DMS153 treated with DMSO at 0.1 percent for 48 hours (cell line): ENCODE measurements at regions not wholly inside any gene's neighbourhood (a gene's known extent, or its start where the extent isn't known, plus 50 kb on each side); places are given as distances from the start of the nearest gene placed in this dataset.
A peak's percentile ranks its signal among the peaks of the same experiment; 100 is the strongest.
"Not testable (repeated sequence)": the region's sequence is repeated elsewhere in the genome, so short reads cannot be mapped to it uniquely, and the experiment has no call there.

ENCODE experiments used
- DNase-seq: peaks from one replicate; lab custom pipeline; 2025; ENCODE audit not compliant: unreplicated experiment; lab: John Stamatoyannopoulos, UW

DNA sequence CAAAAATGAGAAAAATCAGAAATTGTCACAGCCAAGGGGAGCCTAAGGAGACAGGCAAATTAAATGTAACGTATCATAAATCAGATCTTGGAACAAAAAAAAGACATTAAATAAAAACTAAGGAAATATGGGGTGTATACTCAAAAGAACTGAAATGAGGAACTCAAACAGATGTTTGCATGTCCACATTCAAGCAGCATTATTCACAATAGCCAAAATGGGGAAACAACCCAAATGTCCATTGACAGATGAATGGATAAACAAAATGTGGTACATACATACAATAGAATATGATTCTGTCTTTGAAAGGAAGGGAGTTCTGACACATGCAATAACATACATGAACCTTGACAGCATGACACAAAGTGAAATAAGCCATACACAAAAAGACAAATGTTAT is 155.8 kb upstream of the KLF7 start:
- no peak for DNase-seq

- no peak for DNase-seq
These were observed 158.3 kb upstream of the KLF7 start for GRCh38 chr2:207324001-207324400.

DNA sequence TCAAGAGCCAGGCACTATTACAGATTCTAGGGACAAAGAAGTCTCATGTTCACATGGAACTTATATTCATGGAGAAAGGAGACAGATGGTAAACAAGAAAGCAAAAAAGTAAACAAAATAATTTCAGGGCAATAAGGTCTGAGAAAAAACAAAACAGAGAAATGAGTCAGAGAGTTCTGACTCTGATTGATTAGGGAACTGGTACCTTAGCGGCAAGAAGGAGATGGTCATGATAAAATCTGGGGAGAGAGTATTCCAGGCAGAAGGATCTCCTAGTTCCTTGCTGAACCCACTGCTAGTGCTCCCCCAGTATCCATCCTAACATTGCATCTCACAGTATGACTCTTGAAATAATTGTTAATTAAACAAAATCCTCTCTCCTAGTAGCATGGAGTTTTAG is 161.8 kb upstream of the KLF7 start:
- no peak for DNase-seq

DNA sequence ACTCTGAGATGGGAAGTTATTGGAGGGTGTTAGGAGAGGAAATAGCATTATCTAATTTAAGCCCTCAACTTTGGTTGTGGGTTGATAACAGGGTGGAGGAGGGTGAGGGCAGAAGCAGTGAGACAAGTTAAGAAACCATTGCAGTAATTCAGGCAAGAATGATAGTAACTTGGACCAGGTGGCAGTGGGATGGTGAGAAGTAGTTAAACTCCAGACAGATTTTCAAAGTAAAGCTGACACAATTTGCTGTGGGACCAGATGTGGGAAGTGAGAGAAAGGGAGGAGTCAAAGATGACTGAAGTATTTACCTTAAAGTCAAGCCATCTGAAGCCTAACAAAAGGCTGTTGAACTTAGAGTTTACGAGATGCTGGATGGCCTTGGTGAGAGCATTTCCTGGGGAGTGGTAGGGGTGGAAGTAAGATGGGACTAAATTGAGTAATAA is 163.2 kb upstream of the KLF7 start:
- no peak for DNase-seq

- peak; percentile 42 for DNase-seq
These were observed 165.2 kb upstream of the KLF7 start for GRCh38 chr2:207330912-207331311.

GRCh38 chr2:207331674-207332073 is 165.9 kb upstream of the KLF7 start:
- no peak for DNase-seq

GRCh38 chr2:207332480-207333212 is 166.9 kb upstream of the KLF7 start:
- no peak for DNase-seq

- no peak for DNase-seq
These were observed 168.0 kb upstream of the KLF7 start for GRCh38 chr2:207333599-207334300.

- DNase-seq: no peak
These were observed 168.5 kb upstream of the KLF7 start for GRCh38 chr2:207334301-207334623.

- peak; percentile 55 for DNase-seq
These were observed 169.1 kb upstream of the KLF7 start for GRCh38 chr2:207334624-207335371.

DNA sequence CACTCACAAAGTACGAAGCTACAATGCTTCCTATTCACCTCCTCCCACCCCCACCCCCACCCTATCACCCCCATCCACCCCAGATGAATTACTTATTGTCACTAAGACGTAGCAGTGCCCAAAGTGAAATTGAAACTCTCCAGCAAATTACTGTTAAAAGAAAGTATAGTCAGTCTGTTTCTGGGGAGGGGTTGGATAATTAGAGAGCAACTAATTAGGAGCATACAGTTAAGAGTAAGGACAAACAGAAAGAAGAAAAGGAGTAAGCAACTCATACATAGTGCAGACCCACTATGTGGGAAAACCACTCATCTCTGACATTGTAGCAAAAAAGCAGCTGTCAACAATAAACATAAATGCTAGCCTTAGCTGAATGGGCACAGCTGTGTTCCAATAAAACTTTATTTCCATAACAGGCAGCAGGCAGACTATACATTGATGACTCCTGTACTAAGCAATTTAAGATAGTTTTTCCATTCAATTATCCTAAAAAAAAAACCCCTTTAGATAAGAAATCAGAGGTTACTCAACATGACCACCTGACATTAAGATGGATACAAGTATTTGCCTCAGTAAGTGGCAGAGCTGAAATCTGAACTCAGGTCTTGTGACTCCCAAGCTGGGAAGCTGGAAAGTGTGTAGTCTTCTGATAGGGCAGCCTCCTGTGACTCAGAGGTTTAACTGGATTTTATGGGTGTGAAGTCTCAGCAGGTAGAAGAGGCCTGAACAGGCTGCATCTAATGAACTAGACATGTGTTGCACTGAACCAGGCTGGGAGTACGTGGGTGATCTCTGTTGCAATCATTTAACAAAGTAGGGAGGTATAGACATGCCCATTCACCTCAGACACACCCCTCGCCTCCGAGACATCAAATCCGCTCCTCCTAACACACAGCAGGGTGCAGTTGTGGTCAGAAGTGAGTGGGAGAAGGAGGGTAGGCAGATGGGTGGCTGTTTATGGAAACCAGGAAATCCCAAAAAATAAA is 171.8 kb upstream of the KLF7 start:
- no peak for DNase-seq

GRCh38 chr2:207338220-207338607 is 172.5 kb upstream of the KLF7 start:
- no peak for DNase-seq

DNA sequence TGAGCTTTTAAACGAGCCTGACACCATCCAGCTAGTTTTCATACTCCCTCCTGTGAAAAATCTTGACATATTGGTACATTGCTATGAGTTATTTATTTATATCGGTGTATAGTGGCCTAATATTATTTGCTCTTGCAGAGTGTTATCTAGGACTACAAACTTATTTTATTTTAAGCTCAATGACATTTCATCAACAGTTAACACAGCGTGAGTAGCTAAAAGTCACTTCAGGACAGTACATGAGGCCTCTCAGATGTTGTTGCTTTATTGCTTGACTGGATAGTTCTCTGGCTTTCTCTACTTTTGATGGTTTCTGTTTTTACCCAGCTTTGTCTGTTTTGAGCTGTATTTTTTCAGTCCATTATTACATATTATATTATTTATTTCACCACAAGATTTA is 172.9 kb upstream of the KLF7 start:
- DNase-seq: no peak

DNA sequence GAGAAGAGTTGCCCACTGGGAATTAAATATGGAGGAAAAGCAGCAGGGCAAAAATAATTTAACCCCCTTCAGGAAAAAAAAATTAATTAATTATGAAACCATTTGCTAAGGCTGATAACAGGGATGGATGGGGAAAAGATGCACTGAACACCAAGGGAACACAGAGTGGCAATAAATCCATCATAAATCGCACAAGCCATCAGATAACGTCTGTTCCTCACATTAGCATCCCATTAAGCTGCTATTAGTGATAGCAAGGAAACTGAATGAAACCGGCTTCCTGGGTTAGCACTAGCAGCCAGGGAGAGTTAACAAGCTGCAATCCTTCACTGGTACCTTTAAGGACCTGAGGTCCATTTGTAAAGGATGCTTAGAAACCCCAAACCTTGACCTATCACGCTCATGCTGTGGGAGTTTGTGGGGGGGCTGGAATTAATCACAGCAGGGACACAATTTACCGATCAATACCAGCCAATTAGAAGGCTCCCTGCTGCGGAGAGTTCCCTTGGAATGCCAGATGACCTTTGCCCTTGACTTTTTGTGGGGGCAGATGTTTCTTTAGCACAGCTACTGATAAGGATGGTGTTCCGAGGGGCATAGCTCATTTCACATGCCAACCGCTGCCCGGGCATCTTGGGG is 175.5 kb upstream of the KLF7 start:
- no peak for DNase-seq

DNA sequence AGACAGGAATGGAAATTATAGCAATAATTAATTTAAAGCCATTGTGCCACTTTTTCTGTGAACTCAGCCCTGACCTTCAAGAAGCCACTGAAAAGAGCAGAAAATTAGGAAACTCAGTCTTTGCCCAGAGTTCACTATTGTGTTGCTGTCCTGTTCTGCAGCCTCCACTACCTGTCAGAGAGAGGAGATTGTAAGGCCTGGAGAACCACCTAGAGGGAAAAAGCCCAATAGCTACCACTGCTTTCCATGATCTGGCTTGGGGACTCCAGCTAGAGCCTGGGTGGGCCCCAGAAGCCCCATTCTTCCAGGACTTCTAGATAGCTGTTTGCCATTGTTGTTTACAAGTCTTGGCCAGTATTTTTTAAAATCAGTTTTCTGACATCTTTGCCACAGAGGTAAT is 176.1 kb upstream of the KLF7 start:
- DNase-seq: no peak

DNA sequence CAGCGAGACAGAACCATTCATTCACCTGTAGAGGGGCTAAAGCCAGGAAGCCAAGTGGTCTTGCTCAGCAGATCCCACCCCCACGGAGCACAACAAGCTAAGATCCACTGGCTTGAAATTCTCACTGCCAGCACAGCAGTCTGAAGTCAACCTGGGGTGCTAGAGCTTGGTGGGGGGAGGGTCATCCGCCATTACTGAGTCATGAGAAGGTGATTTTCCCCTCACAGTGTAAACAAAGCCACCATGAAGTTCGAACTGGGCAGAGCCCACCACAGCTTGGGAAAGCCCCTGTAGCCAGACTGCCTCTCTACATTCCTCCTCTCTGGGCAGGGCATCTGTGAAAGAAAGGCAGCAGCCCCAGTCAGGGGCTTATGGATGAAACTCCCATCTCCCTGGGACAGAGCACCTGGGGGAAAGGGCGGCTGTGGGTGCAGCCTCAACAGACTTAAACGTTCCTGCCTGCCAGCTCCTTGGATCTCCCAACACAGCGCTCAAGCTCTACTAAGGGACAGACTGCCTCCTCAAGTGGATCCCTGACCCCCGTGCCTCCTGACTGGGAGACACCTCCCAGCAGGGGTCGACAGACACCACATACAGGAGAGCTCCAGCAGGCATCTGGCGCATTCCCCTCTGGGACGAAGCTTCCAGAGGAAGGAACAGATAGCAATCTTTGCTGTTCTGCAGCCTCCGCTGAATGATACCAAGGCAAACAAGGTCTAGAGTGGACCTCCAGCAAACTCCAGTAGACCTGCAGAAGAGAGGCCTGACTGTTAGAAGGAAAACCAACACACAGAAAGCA is 179.0 kb upstream of the KLF7 start:
- DNase-seq: not testable (repeated sequence)

DNA sequence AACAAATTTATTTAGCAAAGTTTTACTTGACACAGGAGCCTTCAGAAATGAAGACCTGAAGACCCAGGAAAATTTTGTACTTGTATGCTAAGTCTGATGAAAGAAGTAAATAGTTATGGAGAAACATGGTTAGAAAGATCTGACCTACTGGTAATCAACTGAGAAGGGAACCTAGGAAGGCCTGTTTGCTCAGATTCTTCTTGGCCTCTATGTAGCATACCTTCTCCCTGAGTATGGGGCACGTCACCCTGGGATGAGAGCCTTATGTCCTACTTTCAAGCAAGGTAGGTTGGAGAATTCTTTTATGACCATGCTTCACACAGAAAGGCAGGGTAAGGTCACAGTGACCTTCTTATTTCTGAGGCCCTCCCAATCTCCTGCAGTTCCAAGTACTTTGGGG is 178.6 kb upstream of the CREB1 start:
- DNase-seq: no peak

- DNase-seq: no peak
These were observed 176.6 kb upstream of the CREB1 start for GRCh38 chr2:207352978-207353671.

DNA sequence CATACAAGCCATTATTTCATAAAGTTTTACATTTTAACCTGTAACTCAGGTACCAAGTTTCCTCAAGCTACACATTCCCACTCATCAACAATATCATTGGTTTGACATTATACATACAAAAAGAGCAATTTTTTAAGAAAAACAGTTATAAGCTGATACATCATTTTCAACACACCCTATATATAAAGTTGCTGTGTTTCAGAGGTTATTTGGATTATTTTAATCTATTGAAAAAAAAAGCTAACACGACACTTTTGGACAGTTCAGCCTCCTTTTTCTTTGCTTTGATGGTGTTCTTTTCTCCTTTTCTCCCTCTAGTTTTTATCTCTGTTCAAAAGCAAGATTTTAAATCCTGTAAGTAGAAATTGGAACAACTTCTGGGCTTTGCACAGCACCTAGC is 175.9 kb upstream of the CREB1 start:
- no peak for DNase-seq
